ENCODE measurements at regions not wholly inside any gene's neighbourhood (a gene's known extent, or its start where the extent isn't known, plus 50 kb on each side); places are given as distances from the start of the nearest gene placed in this dataset.

DNA sequence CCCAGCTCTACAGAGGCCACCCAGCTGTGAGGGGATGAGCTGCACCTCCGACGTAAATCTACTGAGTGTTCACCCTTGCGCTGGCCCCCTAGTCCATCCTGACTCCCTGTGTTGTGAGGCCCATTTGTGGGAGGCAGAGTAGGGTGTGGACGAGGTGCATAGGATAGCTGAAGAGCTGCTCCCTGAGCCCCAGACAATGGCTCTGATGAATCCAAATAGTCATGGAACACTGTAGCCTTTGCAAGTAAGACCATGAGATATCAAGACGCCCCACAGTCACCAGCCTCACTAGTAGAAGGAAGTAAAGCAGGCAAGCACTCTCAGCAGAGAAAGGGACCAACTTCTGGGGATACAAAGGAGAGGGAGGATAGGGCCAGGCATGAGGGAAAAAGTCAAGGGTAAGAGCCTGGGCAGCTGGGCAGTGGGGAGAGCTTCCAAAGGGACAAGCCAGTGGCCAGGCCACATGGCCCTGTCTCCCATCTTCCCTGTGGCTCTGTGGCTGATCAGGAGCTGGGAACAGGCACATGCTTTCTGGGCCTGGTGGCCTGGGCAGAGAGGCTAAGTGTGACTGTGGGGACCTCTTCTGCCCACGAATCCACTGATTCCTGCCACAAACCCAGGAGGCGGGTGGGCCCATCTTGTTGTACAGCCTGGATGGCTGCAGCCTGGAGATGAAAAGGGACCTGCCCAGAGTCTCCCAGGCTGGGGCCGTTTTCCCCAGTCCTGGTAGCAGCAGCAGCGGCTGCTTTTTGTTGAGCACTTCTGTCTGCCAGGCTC, 55.5 kb upstream of the EPS8L3 start:
- Histone ChIP-seq H3K36me3 (ENCODE audit: control insufficient read depth, insufficient read depth, low read length) (no peaks in the 10 kb centered on the region), H3K4me3 (replicated peaks; ENCODE audit: low read depth, low read length) (no peak overlapping the region), H3K27me3 (replicated peaks; ENCODE audit: control insufficient read depth, insufficient read depth, low read length) (no peaks in the 10 kb centered on the region)
- DNase-seq (ENCODE audit: extremely low read depth, insufficient read length) = no peak
- TF ChIP-seq, protein P1, sequence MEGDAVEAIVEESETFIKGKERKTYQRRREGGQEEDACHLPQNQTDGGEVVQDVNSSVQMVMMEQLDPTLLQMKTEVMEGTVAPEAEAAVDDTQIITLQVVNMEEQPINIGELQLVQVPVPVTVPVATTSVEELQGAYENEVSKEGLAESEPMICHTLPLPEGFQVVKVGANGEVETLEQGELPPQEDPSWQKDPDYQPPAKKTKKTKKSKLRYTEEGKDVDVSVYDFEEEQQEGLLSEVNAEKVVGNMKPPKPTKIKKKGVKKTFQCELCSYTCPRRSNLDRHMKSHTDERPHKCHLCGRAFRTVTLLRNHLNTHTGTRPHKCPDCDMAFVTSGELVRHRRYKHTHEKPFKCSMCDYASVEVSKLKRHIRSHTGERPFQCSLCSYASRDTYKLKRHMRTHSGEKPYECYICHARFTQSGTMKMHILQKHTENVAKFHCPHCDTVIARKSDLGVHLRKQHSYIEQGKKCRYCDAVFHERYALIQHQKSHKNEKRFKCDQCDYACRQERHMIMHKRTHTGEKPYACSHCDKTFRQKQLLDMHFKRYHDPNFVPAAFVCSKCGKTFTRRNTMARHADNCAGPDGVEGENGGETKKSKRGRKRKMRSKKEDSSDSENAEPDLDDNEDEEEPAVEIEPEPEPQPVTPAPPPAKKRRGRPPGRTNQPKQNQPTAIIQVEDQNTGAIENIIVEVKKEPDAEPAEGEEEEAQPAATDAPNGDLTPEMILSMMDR (IDR thresholded peaks at IDR 0.05; ENCODE audit: insufficient read depth, low read length, poor library complexity, severe bottlenecking) = no peak

DNA sequence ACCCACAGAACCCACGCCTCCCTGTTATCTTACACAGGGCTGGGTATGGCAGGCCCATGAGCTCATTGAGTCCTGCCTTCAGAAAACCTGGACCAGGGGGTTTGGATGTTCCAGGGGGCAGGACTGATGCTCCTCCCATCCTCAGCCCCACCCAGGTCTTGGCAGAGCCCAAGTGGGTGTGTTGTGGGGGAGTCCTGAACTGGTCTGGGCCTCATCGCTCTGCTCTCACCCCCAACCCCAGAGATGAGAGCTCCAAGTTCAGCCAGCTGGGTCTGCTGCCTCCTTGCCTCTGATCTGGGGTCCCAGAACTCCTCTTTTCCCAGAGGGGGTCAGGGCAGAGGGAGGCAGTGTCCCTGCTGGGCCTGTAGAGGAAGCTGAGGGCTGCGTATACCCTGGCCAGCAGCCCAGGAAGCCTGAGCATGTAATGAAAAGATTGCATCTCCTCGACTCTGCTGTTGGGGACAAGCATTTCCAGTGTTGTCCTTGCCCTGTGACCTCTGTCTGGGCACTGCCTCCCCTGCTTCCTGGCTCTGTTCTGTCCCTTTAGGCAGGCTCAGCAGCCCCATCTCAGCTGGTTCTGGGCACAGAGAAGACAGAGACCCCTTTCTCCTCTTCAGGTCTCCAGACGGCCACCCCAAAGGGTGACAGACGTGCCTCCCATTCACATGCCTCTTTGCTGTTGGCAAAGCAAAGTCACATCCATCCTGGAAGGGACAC, 54.7 kb upstream of the EPS8L3 start:
- H3K4me3 ChIP-seq (replicated peaks; ENCODE audit: low read depth, low read length) = no peak overlapping the region
- no peaks in the 10 kb centered on the region for H3K36me3 ChIP-seq (ENCODE audit: control insufficient read depth, insufficient read depth, low read length)
- H3K27me3 ChIP-seq (replicated peaks; ENCODE audit: control insufficient read depth, insufficient read depth, low read length) = no peaks in the 10 kb centered on the region
- TF ChIP-seq, protein P1 (IDR thresholded peaks at IDR 0.05; ENCODE audit: insufficient read depth, low read length, poor library complexity, severe bottlenecking) = no peak
- no peak for DNase-seq (ENCODE audit: extremely low read depth, insufficient read length)

DNA sequence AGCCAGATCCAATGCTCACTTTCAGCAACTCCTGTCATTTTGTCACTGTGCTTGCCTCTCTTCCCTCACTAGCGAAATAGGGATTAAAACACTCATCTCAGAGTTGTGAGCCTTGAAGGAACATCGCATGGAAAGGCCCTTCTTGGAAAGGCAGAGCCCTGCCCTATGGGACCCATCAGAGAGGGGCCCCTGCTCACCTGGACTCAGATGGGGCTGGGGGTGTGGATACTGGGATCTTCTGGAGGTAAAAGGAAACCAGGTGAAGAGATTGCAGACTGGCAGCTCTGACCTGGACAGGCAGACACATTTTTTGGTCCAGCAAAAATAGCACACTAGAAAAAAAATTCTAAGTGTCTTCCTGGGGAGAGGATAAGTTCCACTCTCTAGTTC, 54.2 kb upstream of the EPS8L3 start:
- H3K4me3 ChIP-seq (replicated peaks; ENCODE audit: low read depth, low read length) = no peak overlapping the region
- TF ChIP-seq, protein P1 (IDR thresholded peaks at IDR 0.05; ENCODE audit: insufficient read depth, low read length, poor library complexity, severe bottlenecking) = no peak
- DNase-seq (ENCODE audit: extremely low read depth, insufficient read length) = no peak

DNA sequence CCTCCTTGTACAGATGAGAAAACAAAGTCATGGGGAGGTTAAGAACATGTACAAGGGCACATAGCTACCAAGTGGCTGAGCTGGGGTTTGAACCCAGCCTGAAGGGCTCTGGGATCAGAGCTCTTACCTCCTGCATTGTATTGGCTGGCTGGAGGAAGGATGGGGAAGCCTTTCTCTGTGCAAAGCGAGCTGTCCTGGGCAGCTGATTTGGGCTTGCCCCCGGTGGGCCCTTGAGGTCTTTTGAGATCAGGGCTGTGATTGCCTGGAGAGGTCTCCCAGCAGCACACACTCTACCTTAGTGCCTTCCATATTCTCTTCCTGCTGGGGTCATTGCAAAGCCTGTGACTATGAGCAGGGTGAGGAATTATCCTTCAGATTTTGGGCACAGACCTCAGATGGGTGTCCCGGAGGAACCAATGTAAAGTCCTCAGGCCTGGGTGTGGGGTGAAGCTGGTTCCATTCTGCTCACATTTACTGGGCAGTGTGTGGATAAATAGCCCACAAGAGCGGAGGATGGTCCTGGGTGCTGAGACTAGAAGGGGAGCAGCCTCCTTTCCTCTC, 53.3 kb upstream of the EPS8L3 start:
- Histone ChIP-seq H3K27me3 (replicated peaks; ENCODE audit: control insufficient read depth, insufficient read depth, low read length) (no peaks in the 10 kb centered on the region), H3K4me3 (replicated peaks; ENCODE audit: low read depth, low read length) (no peak overlapping the region), H3K36me3 (ENCODE audit: control insufficient read depth, insufficient read depth, low read length) (no peaks in the 10 kb centered on the region)
- TF ChIP-seq, protein P1 (IDR thresholded peaks at IDR 0.05; ENCODE audit: insufficient read depth, low read length, poor library complexity, severe bottlenecking) = no peak
- no peak for DNase-seq (ENCODE audit: extremely low read depth, insufficient read length)

More for the DNA sequence above, 54.2 kb upstream of the EPS8L3 start:
- Histone ChIP-seq H3K27me3 (replicated peaks; ENCODE audit: control insufficient read depth, insufficient read depth, low read length) (no peaks in the 10 kb centered on the region), H3K36me3 (ENCODE audit: control insufficient read depth, insufficient read depth, low read length) (no peaks in the 10 kb centered on the region)

DNA sequence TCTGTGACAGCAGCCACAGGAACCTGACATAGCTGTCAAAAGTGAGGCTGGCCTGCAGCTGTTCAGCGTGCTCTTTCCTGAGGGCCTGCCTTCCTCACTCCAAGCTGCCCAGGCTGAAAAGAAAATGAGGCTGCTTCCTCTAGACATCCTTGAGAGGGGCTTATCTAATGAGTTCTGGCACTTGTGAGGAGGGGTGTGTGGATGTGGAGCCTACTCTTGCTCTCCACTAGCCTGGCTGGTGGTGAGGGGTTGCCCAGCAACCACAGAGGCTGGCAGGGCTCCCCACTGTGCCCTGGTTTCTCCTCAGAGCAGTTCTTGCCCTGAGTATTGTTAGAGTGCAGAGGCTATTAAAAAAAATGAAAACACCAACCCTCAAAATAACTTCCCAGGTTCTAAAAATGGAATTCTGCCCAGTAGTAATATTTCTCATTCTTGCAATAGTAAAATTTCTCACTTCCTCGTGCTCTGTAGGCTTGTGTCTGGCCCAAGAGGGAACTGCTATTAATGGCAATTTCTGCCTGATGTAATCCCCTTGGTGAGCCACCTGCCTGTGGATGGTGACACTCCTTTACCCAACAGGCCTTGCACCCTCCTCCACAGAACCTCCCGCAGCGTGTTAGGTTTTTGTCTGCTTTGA, 52.6 kb upstream of the EPS8L3 start:
- H3K36me3 ChIP-seq (ENCODE audit: control insufficient read depth, insufficient read depth, low read length) = no peaks in the 10 kb centered on the region
- no peaks in the 10 kb centered on the region for H3K27me3 ChIP-seq (replicated peaks; ENCODE audit: control insufficient read depth, insufficient read depth, low read length)
- H3K4me3 ChIP-seq (replicated peaks; ENCODE audit: low read depth, low read length) = no peak overlapping the region
- peak; percentile 79 for DNase-seq (ENCODE audit: extremely low read depth, insufficient read length)
- TF ChIP-seq, protein P1 (IDR thresholded peaks at IDR 0.05; ENCODE audit: insufficient read depth, low read length, poor library complexity, severe bottlenecking) = peak; percentile 0
